Ovary (tissue), 7 donors: ENCODE measurements at regions not wholly inside any gene's neighbourhood (a gene's known extent, or its start where the extent isn't known, plus 50 kb on each side); places are given as distances from the start of the nearest gene placed in this dataset.

ENCODE experiments used
- DNase-seq, 5 donors: peaks; one replicate each; pipeline ENCODE4 v3.0.0-alpha.2; 2019 to 2020
- H3K27ac ChIP-seq, 2 donors: fragments of 200-600 bp; one replicate each; pipeline versions ENCODE4 v1.5.1 to v1.8.0; 2019 to 2022
- H3K27me3 ChIP-seq: fragments of 200-600 bp; one replicate; pipeline ENCODE4 v1.8.0; 2022
- H3K36me3 ChIP-seq: fragments of 200-600 bp; sonication (generic); one replicate; pipeline ENCODE4 v1.5.1; 2019
- H3K4me1 ChIP-seq: one replicate; pipeline ENCODE4 v1.8.1; 2013; ENCODE audit warnings: mild to moderate bottlenecking, moderate library complexity; ENCODE audit not compliant: insufficient read depth
- H3K4me3 ChIP-seq: fragments of 200-600 bp; sonication (generic); one replicate; pipeline ENCODE4 v1.5.1; 2017
- H3K9me3 ChIP-seq, 2 donors: fragments of 200-600 bp in 1 of 2; sonication (generic) in 1 of 2; one replicate each; pipeline versions ENCODE4 v1.5.1 to v1.8.1; 2013 to 2019; ENCODE audit warnings: mild to moderate bottlenecking in 1 of 2, moderate library complexity in 1 of 2
- EP300 ChIP-seq: sonication (generic); formaldehyde crosslinking; IDR thresholded peaks from one replicate; pipeline ENCODE4 v1.6.1; 2017; ENCODE audit warnings: antibody characterized with exemption
- POLR2A ChIP-seq: fragments of 450-650 bp; IDR thresholded peaks from one replicate; pipeline ENCODE4 v1.6.1; 2017; ENCODE audit warnings: antibody characterized with exemption, mild to moderate bottlenecking, moderate library complexity
- WGBS, 3 donors: extraction: QIAGEN DNeasy Blood & Tissue Kit in 1 of 3; methylation state at CpG; one replicate each; pipeline versions ENCODE4 v1.1.5 to v1.1.7; 2013 to 2017; 5-methylcytosine and 5-hydroxymethylcytosine counted together
- intact Hi-C, 4 donors: fragments of 100-400 bp; cut with DNase I; formaldehyde crosslinking; loops; one replicate each; pipeline versions ENCODE4 v1.11.0 to v1.15.1; 2022 to 2023
- TF ChIP-seq, protein P1 (sequence below), 3 donors: fragments of 450-650 bp in 2 of 3; fragments of 200-600 bp in 1 of 3; IDR thresholded peaks; one replicate each; pipeline versions ENCODE4 v1.5.1 to v1.8.0; 2016 to 2022; ENCODE audit warnings: antibody characterized with exemption in 3 of 3, mild to moderate bottlenecking in 1 of 3
- donor health status: DM: no; HTN: no; CAD: no; lungs with moderate emphysema.
- donor health status: DM: no; HTN: no; CAD: no.
- donor health status: Bipolar disorder and iron deficiency.
- donor health status: DM: no; HTN: no; CAD: no.
- donor health status: DM: yes; HTN: yes; CAD: no.

DNA sequence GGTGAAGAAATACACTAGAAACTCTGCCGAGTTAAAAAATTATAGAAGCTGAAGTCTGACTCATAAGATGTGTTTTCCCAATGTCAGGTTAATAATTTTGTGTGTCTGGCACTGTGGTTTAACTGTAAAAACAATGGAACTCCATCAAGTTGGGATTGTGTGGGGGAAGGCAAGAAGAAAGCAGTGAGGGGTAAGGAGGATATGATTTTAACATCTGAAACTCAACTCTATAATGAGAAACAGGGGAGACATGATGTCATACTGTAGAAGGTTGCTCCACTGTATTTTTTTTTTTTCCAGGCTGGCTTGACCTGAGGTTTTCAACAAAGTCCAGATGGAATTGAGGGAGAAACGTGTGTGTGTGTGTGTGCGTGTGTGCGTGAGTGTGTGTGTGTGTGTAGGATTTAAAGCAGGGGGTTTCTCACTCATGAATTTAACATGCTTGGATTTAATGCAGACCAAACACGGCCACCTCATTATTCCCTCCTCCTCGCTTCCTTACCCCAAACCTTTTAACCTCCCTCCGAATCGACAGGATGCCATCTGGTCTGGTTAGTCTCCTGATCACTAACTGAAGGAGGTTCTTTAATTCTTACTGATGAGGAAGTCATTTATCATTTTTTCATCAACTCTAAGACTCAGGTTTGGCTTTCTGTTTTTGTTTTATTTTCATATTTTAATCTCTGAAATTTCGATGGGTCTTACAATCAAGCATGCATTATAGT, 140.2 kb upstream of the LPAR1 start:
- H3K4me3 ChIP-seq = no peak overlapping the region
- no peaks in the 10 kb centered on the region for H3K4me1 ChIP-seq
- no peaks in the 10 kb centered on the region for H3K36me3 ChIP-seq
- H3K27ac ChIP-seq = no peak overlapping the region
- H3K9me3 ChIP-seq = no peaks in the 10 kb centered on the region
- intact Hi-C loops = loop anchor here in 1 of 4 donors (10.0 kb wide), 1 partner anchor 84 kb away; no protein-coding TSS in a partner anchor
- DNase-seq = no peak
- TF ChIP-seq, protein P1, sequence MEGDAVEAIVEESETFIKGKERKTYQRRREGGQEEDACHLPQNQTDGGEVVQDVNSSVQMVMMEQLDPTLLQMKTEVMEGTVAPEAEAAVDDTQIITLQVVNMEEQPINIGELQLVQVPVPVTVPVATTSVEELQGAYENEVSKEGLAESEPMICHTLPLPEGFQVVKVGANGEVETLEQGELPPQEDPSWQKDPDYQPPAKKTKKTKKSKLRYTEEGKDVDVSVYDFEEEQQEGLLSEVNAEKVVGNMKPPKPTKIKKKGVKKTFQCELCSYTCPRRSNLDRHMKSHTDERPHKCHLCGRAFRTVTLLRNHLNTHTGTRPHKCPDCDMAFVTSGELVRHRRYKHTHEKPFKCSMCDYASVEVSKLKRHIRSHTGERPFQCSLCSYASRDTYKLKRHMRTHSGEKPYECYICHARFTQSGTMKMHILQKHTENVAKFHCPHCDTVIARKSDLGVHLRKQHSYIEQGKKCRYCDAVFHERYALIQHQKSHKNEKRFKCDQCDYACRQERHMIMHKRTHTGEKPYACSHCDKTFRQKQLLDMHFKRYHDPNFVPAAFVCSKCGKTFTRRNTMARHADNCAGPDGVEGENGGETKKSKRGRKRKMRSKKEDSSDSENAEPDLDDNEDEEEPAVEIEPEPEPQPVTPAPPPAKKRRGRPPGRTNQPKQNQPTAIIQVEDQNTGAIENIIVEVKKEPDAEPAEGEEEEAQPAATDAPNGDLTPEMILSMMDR (IDR thresholded peaks at IDR 0.05) = no peak
- TF ChIP-seq EP300 (no peak), POLR2A (no peak)
- H3K27me3 ChIP-seq = no peaks in the 10 kb centered on the region
- 31 to 45% (median 43%) methylated on average over 9 of the region's 9 CpGs for WGBS, 3 donors

GRCh38 chr9:111176511-111176910, 138.2 kb upstream of the LPAR1 start:
- no peaks in the 10 kb centered on the region for H3K27me3 ChIP-seq
- no peaks in the 10 kb centered on the region for H3K9me3 ChIP-seq
- DNase-seq = no peak
- no peak overlapping the region for H3K27ac ChIP-seq
- no peak overlapping the region for H3K4me3 ChIP-seq
- no peaks in the 10 kb centered on the region for H3K36me3 ChIP-seq
- WGBS, 3 donors = 50 to 69% (median 66%) methylated on average over 6 of the region's 6 CpGs
- no peak for TF ChIP-seq EP300
- TF ChIP-seq POLR2A = no peak
- TF ChIP-seq, protein P1 (IDR thresholded peaks at IDR 0.05) = no peak
- intact Hi-C loops = loop anchor here in 1 of 4 donors (10.0 kb wide), 1 partner anchor 82 kb away; no protein-coding TSS in a partner anchor
- H3K4me1 ChIP-seq = no peaks in the 10 kb centered on the region

DNA sequence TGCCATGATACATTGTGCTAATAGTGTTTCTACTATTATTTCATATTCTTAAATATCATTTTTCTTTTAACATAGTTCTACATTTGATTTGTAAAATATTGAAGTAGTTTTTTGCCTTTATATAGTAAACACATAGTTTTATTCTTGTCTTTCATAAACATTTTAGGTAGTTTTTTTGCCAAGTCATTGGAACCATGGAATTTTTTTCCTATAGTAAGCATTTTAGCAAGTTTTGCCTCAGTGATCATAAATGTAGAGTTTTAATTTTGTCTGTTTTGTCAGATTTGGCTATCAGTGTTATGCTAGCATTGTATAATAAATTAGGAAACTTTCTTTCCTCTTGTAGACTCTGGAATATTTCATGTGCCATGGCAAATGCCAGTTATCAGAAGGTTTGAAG, 137.1 kb upstream of the LPAR1 start:
- Histone ChIP-seq H3K4me3 (no peak overlapping the region), H3K36me3 (no peaks in the 10 kb centered on the region), H3K9me3 (no peaks in the 10 kb centered on the region), H3K27me3 (no peaks in the 10 kb centered on the region), H3K4me1 (no peaks in the 10 kb centered on the region), H3K27ac (no peak overlapping the region)
- DNase-seq = no peak
- TF ChIP-seq EP300 = no peak
- intact Hi-C loops = loop anchor here in 1 of 4 donors (10.0 kb wide), 1 partner anchor 81 kb away; no protein-coding TSS in a partner anchor

DNA sequence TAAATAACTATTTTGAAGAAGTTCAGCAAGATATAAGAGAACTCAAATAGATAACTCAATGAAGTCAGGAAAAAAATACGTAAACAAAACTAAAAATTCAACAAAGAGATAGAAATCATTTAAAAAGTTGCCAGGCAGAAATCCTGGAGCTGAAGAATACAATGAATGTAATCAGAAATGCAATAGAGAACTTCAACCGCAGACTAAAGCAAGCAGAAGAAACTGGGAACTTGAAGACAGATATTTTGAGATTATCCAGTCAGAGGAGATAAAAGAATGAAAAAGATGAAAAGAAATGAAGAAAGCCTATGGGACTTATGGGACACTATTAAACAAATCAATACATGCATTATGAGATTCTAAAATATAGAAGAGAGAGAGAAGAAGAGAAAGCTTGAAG, 129.1 kb upstream of the LPAR1 start:
- Histone ChIP-seq H3K9me3 (no peaks in the 10 kb centered on the region), H3K36me3 (no peaks in the 10 kb centered on the region), H3K27me3 (no peaks in the 10 kb centered on the region), H3K4me3 (no peak overlapping the region), H3K27ac (no peak overlapping the region), H3K4me1 (no peaks in the 10 kb centered on the region)
- intact Hi-C loops = no loop called here
- no peak for TF ChIP-seq POLR2A
- no peak for TF ChIP-seq EP300
- TF ChIP-seq, protein P1 (IDR thresholded peaks at IDR 0.05) = no peak
- DNase-seq = no peak
- WGBS, 3 donors = 94 to 97% (median 94%) methylated on average over 2 of the region's 2 CpGs

DNA sequence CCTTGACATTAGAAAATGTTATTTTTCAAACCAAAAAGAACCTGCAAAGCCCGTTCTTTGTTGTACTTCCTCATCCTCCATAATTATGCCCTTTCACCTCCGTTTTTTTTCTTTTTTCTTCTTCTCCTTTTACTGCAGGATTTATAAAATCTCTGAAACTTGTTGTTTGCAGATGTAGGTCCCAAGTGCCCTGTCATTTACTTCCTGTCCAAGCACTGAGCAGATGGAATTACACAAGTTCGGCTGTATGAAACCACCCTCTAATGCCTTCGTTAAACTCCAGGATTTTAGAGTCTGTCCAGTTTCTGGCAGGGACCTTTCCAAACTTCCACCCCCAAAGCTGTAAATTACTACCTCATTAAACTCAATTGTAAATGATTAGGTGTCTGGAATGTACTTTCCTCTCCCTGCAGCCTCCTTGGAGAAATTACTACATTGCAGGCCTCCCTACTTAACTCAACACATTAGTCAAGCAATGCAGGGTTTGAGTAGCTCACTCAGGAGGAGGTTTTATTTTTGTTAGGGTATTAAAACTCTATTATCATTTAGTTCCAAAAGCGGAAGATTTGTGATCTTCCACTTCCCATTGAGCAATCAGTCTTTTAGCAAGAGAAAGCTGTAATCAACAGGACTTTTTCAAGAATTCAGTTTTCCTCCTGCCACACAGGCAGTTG, 125.6 kb upstream of the LPAR1 start:
- Histone ChIP-seq H3K36me3 (no peaks in the 10 kb centered on the region), H3K9me3 (no peaks in the 10 kb centered on the region), H3K4me3 (no peak overlapping the region), H3K27ac (no peak overlapping the region), H3K4me1 (no peaks in the 10 kb centered on the region), H3K27me3 (no peaks in the 10 kb centered on the region)
- intact Hi-C loops = no loop called here
- 22 to 35% (median 33%) methylated on average over 5 of the region's 5 CpGs for WGBS, 3 donors
- no peak for DNase-seq
- TF ChIP-seq, protein P1 (IDR thresholded peaks at IDR 0.05) = no peak
- TF ChIP-seq EP300 (no peak), POLR2A (no peak)
